ENCODE measurements at regions not wholly inside any gene's neighbourhood (a gene's known extent, or its start where the extent isn't known, plus 50 kb on each side); places are given as distances from the start of the nearest gene placed in this dataset.
A peak's percentile ranks its signal among the peaks of the same experiment; 100 is the strongest.

GRCh38 chr9:96047116-96047639 is 171.7 kb downstream of the ERCC6L2 start:
- Histone ChIP-seq H3K27me3 (ENCODE audit: control insufficient read depth, insufficient read depth) (no peaks in the 10 kb centered on the region), H3K27ac (ENCODE audit: low read length) (no peak overlapping the region), H3K9me3 (ENCODE audit: control insufficient read depth, low read length) (no peaks in the 10 kb centered on the region), H3K4me1 (ENCODE audit: control insufficient read depth, insufficient read depth, low read length) (peaks cover 2% of the 10 kb centered on the region), H3K4me3 (ENCODE audit: low read length) (no peak overlapping the region)
- ATAC-seq (no peak), DNase-seq (peak in 1 of 3 donors; percentile 54)
- 92% methylated on average over 16 of the region's 16 CpGs for WGBS
- intact Hi-C loops (cut with DNase I), result no loop called here

- Histone ChIP-seq H3K9me3 (ENCODE audit: control insufficient read depth, low read length) (no peaks in the 10 kb centered on the region), H3K27ac (ENCODE audit: low read length) (no peak overlapping the region), H3K4me1 (ENCODE audit: control insufficient read depth, insufficient read depth, low read length) (peaks cover 2% of the 10 kb centered on the region), H3K4me3 (ENCODE audit: low read length) (no peak overlapping the region), H3K27me3 (ENCODE audit: control insufficient read depth, insufficient read depth) (no peaks in the 10 kb centered on the region)
- WGBS, result 94% methylated on average over 5 of the region's 5 CpGs
- no peak for DNase-seq
- no peak for ATAC-seq
- intact Hi-C loops (cut with DNase I), result no loop called here
Measured at GRCh38 chr9:96045811-96046210, 170.3 kb downstream of the ERCC6L2 start.

GRCh38 chr9:96044401-96044800 is 168.9 kb downstream of the ERCC6L2 start:
- H3K27me3 ChIP-seq (ENCODE audit: control insufficient read depth, insufficient read depth), result no peaks in the 10 kb centered on the region
- no peaks in the 10 kb centered on the region for H3K9me3 ChIP-seq (ENCODE audit: control insufficient read depth, low read length)
- H3K27ac ChIP-seq (ENCODE audit: low read length), result no peak overlapping the region
- H3K4me1 ChIP-seq (ENCODE audit: control insufficient read depth, insufficient read depth, low read length), result peaks cover 2% of the 10 kb centered on the region
- no peak overlapping the region for H3K4me3 ChIP-seq (ENCODE audit: low read length)
- ATAC-seq (no peak), DNase-seq (no peak)
- WGBS, result 95% methylated on average over 4 of the region's 4 CpGs
- intact Hi-C loops (cut with DNase I), result no loop called here

DNA sequence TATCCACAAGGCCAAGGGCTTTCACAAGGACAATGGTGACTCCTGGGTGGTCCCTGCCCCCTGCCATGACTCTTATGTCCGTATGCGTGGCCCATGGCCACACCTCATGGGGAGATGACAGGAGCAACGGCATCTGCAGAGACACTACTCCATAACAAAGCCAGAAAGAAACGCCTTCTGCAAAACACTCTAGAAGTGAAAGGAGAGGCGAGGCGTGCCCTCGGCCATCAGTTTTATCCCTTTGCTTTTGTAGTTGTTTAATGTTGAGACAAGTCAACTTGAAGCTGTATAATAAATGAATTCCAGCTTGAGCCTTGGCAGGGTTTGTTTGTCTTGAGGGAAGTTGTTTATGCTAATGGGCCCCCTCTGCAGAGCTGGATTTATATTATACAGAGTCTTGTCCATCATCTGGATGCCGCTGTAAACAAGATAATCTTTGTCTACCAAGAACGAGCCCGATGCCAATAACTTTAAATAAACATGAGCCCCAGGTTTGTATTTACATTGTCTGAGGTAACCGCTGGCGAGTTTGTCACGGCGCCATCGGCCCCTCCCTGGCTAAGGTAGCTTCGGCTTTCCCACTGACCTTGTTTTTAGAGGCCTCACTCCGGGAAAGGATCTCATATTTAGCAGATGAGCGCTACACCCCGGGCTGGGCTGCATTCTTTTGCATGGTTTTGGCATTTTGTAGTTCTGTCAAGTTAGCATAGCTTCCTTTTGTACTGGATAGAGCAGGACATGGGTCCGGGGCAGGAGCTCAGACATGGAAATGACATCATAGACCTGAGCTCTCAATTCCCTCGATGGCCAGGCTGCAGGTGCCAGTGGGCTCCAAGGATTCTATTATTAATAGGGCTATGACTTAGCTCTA is 165.3 kb downstream of the ERCC6L2 start:
- ATAC-seq (no peak), DNase-seq (no peak)
- 74% methylated on average over 21 of the region's 21 CpGs for WGBS
- Histone ChIP-seq H3K4me3 (ENCODE audit: low read length) (no peak overlapping the region), H3K27ac (ENCODE audit: low read length) (no peak overlapping the region), H3K27me3 (ENCODE audit: control insufficient read depth, insufficient read depth) (no peaks in the 10 kb centered on the region), H3K9me3 (ENCODE audit: control insufficient read depth, low read length) (no peaks in the 10 kb centered on the region), H3K4me1 (ENCODE audit: control insufficient read depth, insufficient read depth, low read length) (no peaks in the 10 kb centered on the region)
- intact Hi-C loops (cut with DNase I), result no loop called here

- 94% methylated on average over 6 of the region's 6 CpGs for WGBS
- no peaks in the 10 kb centered on the region for H3K4me1 ChIP-seq (ENCODE audit: control insufficient read depth, insufficient read depth, low read length)
- no peaks in the 10 kb centered on the region for H3K9me3 ChIP-seq (ENCODE audit: control insufficient read depth, low read length)
- no peak for DNase-seq
- intact Hi-C loops (cut with DNase I), result no loop called here
- no peak overlapping the region for H3K4me3 ChIP-seq (ENCODE audit: low read length)
- no peaks in the 10 kb centered on the region for H3K27me3 ChIP-seq (ENCODE audit: control insufficient read depth, insufficient read depth)
- no peak overlapping the region for H3K27ac ChIP-seq (ENCODE audit: low read length)
- ATAC-seq, result no peak
Measured at GRCh38 chr9:96038914-96039313, 163.4 kb downstream of the ERCC6L2 start.

- intact Hi-C loops (cut with DNase I), result no loop called here
- Histone ChIP-seq H3K27me3 (ENCODE audit: control insufficient read depth, insufficient read depth) (no peaks in the 10 kb centered on the region), H3K4me3 (ENCODE audit: low read length) (no peak overlapping the region), H3K4me1 (ENCODE audit: control insufficient read depth, insufficient read depth, low read length) (no peaks in the 10 kb centered on the region), H3K27ac (ENCODE audit: low read length) (no peak overlapping the region), H3K9me3 (ENCODE audit: control insufficient read depth, low read length) (no peaks in the 10 kb centered on the region)
- 81% methylated on average over 7 of the region's 7 CpGs for WGBS
- no peak for DNase-seq
- no peak for ATAC-seq
Measured at GRCh38 chr9:96038271-96038670, 162.8 kb downstream of the ERCC6L2 start.

GRCh38 chr9:96034553-96035122 is 159.1 kb downstream of the ERCC6L2 start:
- Histone ChIP-seq H3K4me1 (ENCODE audit: control insufficient read depth, insufficient read depth, low read length) (no peaks in the 10 kb centered on the region), H3K27ac (ENCODE audit: low read length) (no peak overlapping the region), H3K9me3 (ENCODE audit: control insufficient read depth, low read length) (no peaks in the 10 kb centered on the region), H3K4me3 (ENCODE audit: low read length) (no peak overlapping the region), H3K27me3 (ENCODE audit: control insufficient read depth, insufficient read depth) (no peaks in the 10 kb centered on the region)
- no peak for ATAC-seq
- WGBS, result 86% methylated on average over 5 of the region's 5 CpGs
- intact Hi-C loops (cut with DNase I), result no loop called here
- DNase-seq, result no peak

DNA sequence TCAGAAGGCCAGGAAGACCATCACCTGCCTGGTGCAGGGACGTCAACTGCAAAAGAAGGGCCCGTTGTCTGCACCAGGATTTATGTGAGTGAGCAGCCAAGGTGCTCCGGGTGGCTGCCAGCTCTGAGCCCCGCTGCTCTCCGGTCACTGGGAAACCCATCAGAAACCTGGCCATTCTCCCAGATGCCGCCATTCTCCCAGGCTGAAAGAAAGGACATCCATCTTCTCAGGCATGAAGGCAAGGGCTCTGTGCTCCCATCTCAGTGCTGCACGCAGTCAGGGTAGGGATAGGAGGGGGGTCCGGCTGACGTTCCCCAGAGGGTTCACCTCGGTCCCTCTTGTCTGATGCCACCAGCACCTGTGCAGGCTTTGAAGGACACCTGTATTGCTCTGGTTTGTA is 158.4 kb downstream of the ERCC6L2 start:
- no peak for DNase-seq
- Histone ChIP-seq H3K4me1 (ENCODE audit: control insufficient read depth, insufficient read depth, low read length) (no peaks in the 10 kb centered on the region), H3K27me3 (ENCODE audit: control insufficient read depth, insufficient read depth) (no peaks in the 10 kb centered on the region), H3K27ac (ENCODE audit: low read length) (no peak overlapping the region), H3K4me3 (ENCODE audit: low read length) (no peak overlapping the region), H3K9me3 (ENCODE audit: control insufficient read depth, low read length) (no peaks in the 10 kb centered on the region)
- ATAC-seq, result no peak
- WGBS, result 93% methylated on average over 10 of the region's 10 CpGs
- intact Hi-C loops (cut with DNase I), result no loop called here

GRCh38 chr9:96031916-96032534 is 156.5 kb downstream of the ERCC6L2 start:
- intact Hi-C loops (cut with DNase I), result no loop called here
- no peak for DNase-seq
- no peak for ATAC-seq
- no peaks in the 10 kb centered on the region for H3K27me3 ChIP-seq (ENCODE audit: control insufficient read depth, insufficient read depth)
- no peaks in the 10 kb centered on the region for H3K9me3 ChIP-seq (ENCODE audit: control insufficient read depth, low read length)
- 91% methylated on average over 15 of the region's 15 CpGs for WGBS
- H3K4me1 ChIP-seq (ENCODE audit: control insufficient read depth, insufficient read depth, low read length), result no peaks in the 10 kb centered on the region
- H3K27ac ChIP-seq (ENCODE audit: low read length), result no peak overlapping the region
- no peak overlapping the region for H3K4me3 ChIP-seq (ENCODE audit: low read length)

- intact Hi-C loops (cut with DNase I), result no loop called here
- DNase-seq (peak; percentile 82 to 94 (median 93)), ATAC-seq (peak; percentile 57 to 73)
- no peaks in the 10 kb centered on the region for H3K4me1 ChIP-seq (ENCODE audit: control insufficient read depth, insufficient read depth, low read length)
- no peak overlapping the region for H3K27ac ChIP-seq (ENCODE audit: low read length)
- H3K4me3 ChIP-seq (ENCODE audit: low read length), result no peak overlapping the region
- 46% methylated on average over 6 of the region's 6 CpGs for WGBS
- H3K9me3 ChIP-seq (ENCODE audit: control insufficient read depth, low read length), result no peaks in the 10 kb centered on the region
- H3K27me3 ChIP-seq (ENCODE audit: control insufficient read depth, insufficient read depth), result no peaks in the 10 kb centered on the region
Measured at GRCh38 chr9:96031366-96031824, 155.9 kb downstream of the ERCC6L2 start.

Measured in right cardiac atrium (tissue), 5 donors.